ENCODE measurements at regions not wholly inside any gene's neighbourhood (a gene's known extent, or its start where the extent isn't known, plus 50 kb on each side); places are given as distances from the start of the nearest gene placed in this dataset.

DNA sequence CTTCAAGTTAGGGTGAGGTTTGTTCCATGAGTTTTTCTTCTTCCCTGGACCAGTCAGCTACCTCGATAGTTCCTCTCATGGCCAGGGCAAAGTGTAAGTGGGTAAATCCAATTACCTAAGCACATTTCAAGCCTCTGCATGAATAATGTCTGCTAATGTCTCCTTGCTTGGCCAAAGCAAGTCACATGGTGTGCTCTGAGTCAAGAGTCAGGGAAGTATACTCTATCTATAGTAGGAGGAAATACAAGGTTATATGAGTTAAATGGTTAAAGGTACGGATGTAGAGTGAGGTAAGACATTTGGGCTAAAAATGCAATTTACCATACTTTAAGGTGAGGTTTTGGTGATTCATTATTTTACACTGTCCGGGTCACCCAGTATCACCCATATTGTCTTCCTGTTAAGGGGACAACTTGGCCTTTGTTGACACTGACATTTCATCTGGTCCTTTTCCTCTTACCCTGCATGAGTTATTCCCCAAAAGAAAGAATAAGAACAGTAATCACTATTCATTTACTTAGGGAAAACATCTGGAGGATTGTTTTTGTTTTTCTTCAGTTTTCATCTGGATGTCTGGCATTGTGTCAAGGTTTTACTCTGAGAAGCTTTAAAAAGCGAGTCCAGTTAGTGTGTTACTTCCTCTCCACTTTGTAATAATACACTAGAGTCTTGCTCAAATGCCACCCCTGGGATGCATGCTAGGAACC, 405.5 kb downstream of the RND3 start:
- no peak overlapping the region for H3K4me3 ChIP-seq (replicated peaks in 1 of 3; ENCODE audit: insufficient read depth in 1 of 3, low read depth in 1 of 3, low read length in 3 of 3)
- H3K79me2 ChIP-seq (ENCODE audit: control insufficient read depth, insufficient read depth, low read length) = no peaks in the 10 kb centered on the region
- peaks cover 2% of the 10 kb centered on the region for H3K9me1 ChIP-seq (replicated peaks; ENCODE audit: control insufficient read depth, extremely low read depth, insufficient read depth, low read length)
- peak; percentile 48 for FAIRE-seq
- H3K27ac ChIP-seq (ENCODE audit: insufficient read depth, low read depth, low read length) = peak overlapping the region; percentile 55
- no TSS peak for BruUV-seq (replicated peaks)
- dilution Hi-C loops (cut with MboI; ENCODE audit: extremely low pct_ligation_motif_present, low sequenced_read_pairs) (no loop called here), intact Hi-C loops (cut with micrococcal nuclease) (loop anchor here (1.0 to 5.0 kb wide), 6 partner anchors 51 to 405 kb away; partner anchors contain the start of gene RND3)
- H3K27me3 ChIP-seq (ENCODE audit: control insufficient read depth in 2 of 2, insufficient read depth in 2 of 2, low read length in 2 of 2) = no peaks in the 10 kb centered on the region
- no peaks in the 10 kb centered on the region for H3K36me3 ChIP-seq (ENCODE audit: control insufficient read depth in 2 of 2, extremely low read depth in 1 of 2, insufficient read depth in 2 of 2, low read length in 2 of 2)
- peak; percentile 61 for DNase-seq (ENCODE audit: low read depth, low spot score)
- ChIA-PET POLR2A (no interaction called here), CTCF (no interaction called here)
- no peaks in the 10 kb centered on the region for H3K9me3 ChIP-seq (replicated peaks; ENCODE audit: control insufficient read depth, insufficient read depth, low read length)
- H3K4me2 ChIP-seq (ENCODE audit: insufficient read depth, low read length) = peak overlapping the region; percentile 17
- TF ChIP-seq POLR2AphosphoS5 (IDR thresholded peaks at IDR 0.05; ENCODE audit: insufficient read depth, low read depth, low read length) (peak; percentile 42), FOS (IDR thresholded peaks at IDR 0.05; ENCODE audit: borderline replicate concordance, insufficient read depth, low read length) (peak; percentile 29), GATA2 (IDR thresholded peaks at IDR 0.05; ENCODE audit: insufficient read depth, insufficient read length, low read depth, low read length) (no peak), POLR2A (IDR thresholded peaks at IDR 0.05; ENCODE audit: low read depth, low read length) (no peak), MYC (IDR thresholded peaks at IDR 0.05; ENCODE audit: low read depth, low read length) (no peak)
- TF ChIP-seq, protein P1, sequence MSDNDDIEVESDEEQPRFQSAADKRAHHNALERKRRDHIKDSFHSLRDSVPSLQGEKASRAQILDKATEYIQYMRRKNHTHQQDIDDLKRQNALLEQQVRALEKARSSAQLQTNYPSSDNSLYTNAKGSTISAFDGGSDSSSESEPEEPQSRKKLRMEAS (IDR thresholded peaks at IDR 0.05; ENCODE audit: insufficient read depth, insufficient read length) = no peak
- H3K9ac ChIP-seq (replicated peaks; ENCODE audit: extremely low read depth, insufficient read depth, low read length) = no peak overlapping the region
- H4K20me1 ChIP-seq (replicated peaks; ENCODE audit: control insufficient read depth, extremely low read depth, insufficient read depth, low read length) = no peaks in the 10 kb centered on the region
- H3K4me1 ChIP-seq (ENCODE audit: control insufficient read depth, extremely low read depth, insufficient read depth, low read length) = peaks cover 27% of the 10 kb centered on the region
- H2AFZ ChIP-seq (ENCODE audit: low read depth, low read length) = peak overlapping the region; percentile 51

DNA sequence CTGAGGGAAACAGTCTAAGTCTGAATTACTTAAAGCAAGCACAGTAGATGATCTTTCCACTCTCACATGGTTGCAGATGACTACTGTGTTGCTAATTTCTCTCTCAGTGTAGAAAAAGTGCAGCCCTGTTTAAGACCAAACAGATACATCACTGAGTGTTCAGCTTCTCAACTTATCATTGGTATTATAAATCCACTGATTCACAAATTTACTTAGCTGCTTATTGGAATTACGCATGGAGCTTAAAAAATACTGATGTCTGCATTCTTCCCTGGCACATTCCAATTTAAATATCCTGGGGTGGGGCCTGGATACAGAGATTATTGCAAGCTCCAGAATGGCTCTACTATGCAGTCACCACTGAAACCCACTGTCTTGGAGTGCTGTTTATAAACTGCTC, 411.2 kb downstream of the RND3 start:
- Histone ChIP-seq H2AFZ (ENCODE audit: low read depth, low read length) (peak overlapping the region; percentile 89), H3K4me1 (ENCODE audit: control insufficient read depth, extremely low read depth, insufficient read depth, low read length) (peaks cover 24% of the 10 kb centered on the region), H3K27me3 (ENCODE audit: control insufficient read depth in 2 of 2, insufficient read depth in 2 of 2, low read length in 2 of 2) (no peaks in the 10 kb centered on the region), H3K9ac (replicated peaks; ENCODE audit: extremely low read depth, insufficient read depth, low read length) (peak overlapping the region; percentile 47), H3K9me3 (replicated peaks; ENCODE audit: control insufficient read depth, insufficient read depth, low read length) (no peaks in the 10 kb centered on the region), H4K20me1 (replicated peaks; ENCODE audit: control insufficient read depth, extremely low read depth, insufficient read depth, low read length) (no peaks in the 10 kb centered on the region), H3K4me3 (replicated peaks in 1 of 3; ENCODE audit: insufficient read depth in 1 of 3, low read depth in 1 of 3, low read length in 3 of 3) (no peak overlapping the region), H3K36me3 (ENCODE audit: control insufficient read depth in 2 of 2, extremely low read depth in 1 of 2, insufficient read depth in 2 of 2, low read length in 2 of 2) (no peaks in the 10 kb centered on the region), H3K79me2 (ENCODE audit: control insufficient read depth, insufficient read depth, low read length) (no peaks in the 10 kb centered on the region), H3K9me1 (replicated peaks; ENCODE audit: control insufficient read depth, extremely low read depth, insufficient read depth, low read length) (no peaks in the 10 kb centered on the region), H3K27ac (ENCODE audit: insufficient read depth, low read depth, low read length) (peak overlapping the region; percentile 70), H3K4me2 (ENCODE audit: insufficient read depth, low read length) (peak overlapping the region; percentile 31)
- dilution Hi-C loops (cut with MboI; ENCODE audit: extremely low pct_ligation_motif_present, low sequenced_read_pairs) (no loop called here), intact Hi-C loops (cut with micrococcal nuclease) (no loop called here)
- ChIA-PET POLR2A (no interaction called here), CTCF (interaction anchor here (0.6 to 1.7 kb wide), 4 partner anchors 8 to 277 kb away, joined by 3 to 4 read pairs (median 3); no protein-coding TSS in a partner anchor)
- TF ChIP-seq FOS (IDR thresholded peaks at IDR 0.05; ENCODE audit: borderline replicate concordance, insufficient read depth, low read length) = no peak
- no TSS peak for BruUV-seq (replicated peaks)
- FAIRE-seq = no peak
- no peak for DNase-seq (ENCODE audit: low read depth, low spot score)
